Karpas-422 (cell line): ENCODE measurements at regions not wholly inside any gene's neighbourhood (a gene's known extent, or its start where the extent isn't known, plus 50 kb on each side); places are given as distances from the start of the nearest gene placed in this dataset.

ENCODE experiments used
- DNase-seq: peaks from one replicate; pipeline ENCODE4 v3.0.0-alpha.2; 2015
- H2AFZ ChIP-seq: fragments of 200-600 bp; sonication (generic); 2 replicates; pipeline ENCODE4 v1.6.1; 2014; ENCODE audit warnings: antibody characterized with exemption, low read length, mixed read lengths
- H3K27ac ChIP-seq: fragments of 200-600 bp; sonication (generic); 2 replicates; pipeline ENCODE4 v1.5.1; 2014; ENCODE audit warnings: mild to moderate bottlenecking, low read length, moderate library complexity
- H3K27me3 ChIP-seq: fragments of 200-600 bp; sonication (generic); 2 replicates; pipeline ENCODE4 v1.6.1; 2014; ENCODE audit warnings: low read length, mixed read lengths
- H3K36me3 ChIP-seq: fragments of 200-600 bp; sonication (generic); 2 replicates; pipeline ENCODE4 v1.6.1; 2014; ENCODE audit warnings: low read length, mixed read lengths; ENCODE audit not compliant: insufficient read depth
- H3K4me1 ChIP-seq: fragments of 200-600 bp; sonication (generic); 2 replicates; pipeline ENCODE4 v1.6.1; 2014; ENCODE audit warnings: mild to moderate bottlenecking, low read length, mixed read lengths
- H3K4me2 ChIP-seq: fragments of 200-600 bp; sonication (generic); 2 replicates; pipeline ENCODE4 v1.6.1; 2014; ENCODE audit warnings: low read length, low read depth, mild to moderate bottlenecking; ENCODE audit not compliant: poor library complexity, severe bottlenecking
- H3K4me3 ChIP-seq: fragments of 200-600 bp; sonication (generic); 2 replicates; pipeline ENCODE4 v1.5.1; 2014; ENCODE audit warnings: mild to moderate bottlenecking, antibody characterized with exemption, low read length, mixed read lengths
- H3K79me2 ChIP-seq: fragments of 200-600 bp; sonication (generic); 2 replicates; pipeline ENCODE4 v1.6.1; 2014; ENCODE audit warnings: mild to moderate bottlenecking, low read length, mixed read lengths
- H3K9ac ChIP-seq: fragments of 200-600 bp; sonication (generic); 2 replicates; pipeline ENCODE4 v1.6.0; 2014; ENCODE audit warnings: low read length
- H3K9me2 ChIP-seq: fragments of 200-600 bp; sonication (generic), shearing (Covaris generic); replicated peaks from 2 replicates; pipeline ENCODE4 v1.6.0; 2014; ENCODE audit warnings: mild to moderate bottlenecking, low read length, moderate library complexity; ENCODE audit not compliant: insufficient read depth
- H3K9me3 ChIP-seq: fragments of 300-700, 200-600 bp; sonication (generic); 2 replicates; pipeline ENCODE4 v1.6.1; 2014; ENCODE audit warnings: low read length, mixed read lengths
- H4K20me1 ChIP-seq: fragments of 200-600 bp; sonication (generic); 2 replicates; pipeline ENCODE4 v1.6.1; 2014; ENCODE audit warnings: mild to moderate bottlenecking, antibody characterized with exemption, low read length, low read depth; ENCODE audit not compliant: insufficient read depth

GRCh38 chr18:65359479-65359878 lies 391.3 kb upstream of the CDH7 start:
- Histone ChIP-seq H3K36me3 (no peaks in the 10 kb centered on the region), H4K20me1 (no peaks in the 10 kb centered on the region), H3K4me2 (no peak overlapping the region), H3K27ac (no peak overlapping the region), H3K4me1 (no peaks in the 10 kb centered on the region), H3K9ac (no peak overlapping the region), H3K27me3 (no peaks in the 10 kb centered on the region), H3K9me3 (peaks cover 52% of the 10 kb centered on the region), H2AFZ (no peak overlapping the region), H3K4me3 (no peak overlapping the region), H3K9me2 (no peaks in the 10 kb centered on the region), H3K79me2 (no peaks in the 10 kb centered on the region)
- no peak for DNase-seq

- no peak for DNase-seq
- Histone ChIP-seq H3K27me3 (no peaks in the 10 kb centered on the region), H3K4me3 (no peak overlapping the region), H2AFZ (no peak overlapping the region), H3K9ac (no peak overlapping the region), H3K9me2 (no peaks in the 10 kb centered on the region), H4K20me1 (no peaks in the 10 kb centered on the region), H3K4me1 (no peaks in the 10 kb centered on the region), H3K4me2 (no peak overlapping the region), H3K9me3 (peaks cover 47% of the 10 kb centered on the region), H3K36me3 (no peaks in the 10 kb centered on the region), H3K27ac (no peak overlapping the region), H3K79me2 (no peaks in the 10 kb centered on the region)
Observed at GRCh38 chr18:65358306-65358705, 392.5 kb upstream of the CDH7 start.

GRCh38 chr18:65352186-65352585 lies 398.6 kb upstream of the CDH7 start:
- H3K9ac ChIP-seq: no peak overlapping the region
- H3K27me3 ChIP-seq: no peaks in the 10 kb centered on the region
- H2AFZ ChIP-seq: no peak overlapping the region
- H3K79me2 ChIP-seq: no peaks in the 10 kb centered on the region
- H3K27ac ChIP-seq: no peak overlapping the region
- no peak for DNase-seq
- H3K4me2 ChIP-seq: no peak overlapping the region
- H3K9me2 ChIP-seq: no peaks in the 10 kb centered on the region
- H4K20me1 ChIP-seq: no peaks in the 10 kb centered on the region
- H3K9me3 ChIP-seq: peaks cover 32% of the 10 kb centered on the region
- H3K4me1 ChIP-seq: no peaks in the 10 kb centered on the region
- H3K4me3 ChIP-seq: no peak overlapping the region
- no peaks in the 10 kb centered on the region for H3K36me3 ChIP-seq

- no peak for DNase-seq
- no peaks in the 10 kb centered on the region for H3K4me1 ChIP-seq
- no peak overlapping the region for H3K27ac ChIP-seq
- H3K4me2 ChIP-seq: no peak overlapping the region
- H3K4me3 ChIP-seq: no peak overlapping the region
- H3K9ac ChIP-seq: no peak overlapping the region
- no peaks in the 10 kb centered on the region for H3K36me3 ChIP-seq
- H2AFZ ChIP-seq: no peak overlapping the region
- H3K9me3 ChIP-seq: peaks cover 25% of the 10 kb centered on the region
- no peaks in the 10 kb centered on the region for H4K20me1 ChIP-seq
- H3K9me2 ChIP-seq: no peaks in the 10 kb centered on the region
- H3K79me2 ChIP-seq: no peaks in the 10 kb centered on the region
- H3K27me3 ChIP-seq: no peaks in the 10 kb centered on the region
Observed at GRCh38 chr18:65349635-65350034, 401.2 kb upstream of the CDH7 start.

- Histone ChIP-seq H3K4me3 (no peak overlapping the region), H3K9me2 (no peaks in the 10 kb centered on the region), H3K4me2 (no peak overlapping the region), H3K4me1 (no peaks in the 10 kb centered on the region), H3K27me3 (no peaks in the 10 kb centered on the region), H3K27ac (no peak overlapping the region), H2AFZ (no peak overlapping the region), H3K9me3 (peaks cover 37% of the 10 kb centered on the region), H3K79me2 (no peaks in the 10 kb centered on the region), H4K20me1 (no peaks in the 10 kb centered on the region), H3K9ac (no peak overlapping the region), H3K36me3 (no peaks in the 10 kb centered on the region)
- no peak for DNase-seq
Observed at GRCh38 chr18:65347446-65347845, 403.4 kb upstream of the CDH7 start.

- Histone ChIP-seq H3K9me2 (no peaks in the 10 kb centered on the region), H3K79me2 (no peaks in the 10 kb centered on the region), H3K9me3 (peaks cover 38% of the 10 kb centered on the region), H3K9ac (no peak overlapping the region), H3K27ac (no peak overlapping the region), H3K4me3 (no peak overlapping the region), H3K4me1 (no peaks in the 10 kb centered on the region), H2AFZ (no peak overlapping the region), H4K20me1 (no peaks in the 10 kb centered on the region), H3K36me3 (no peaks in the 10 kb centered on the region), H3K27me3 (no peaks in the 10 kb centered on the region), H3K4me2 (no peak overlapping the region)
- DNase-seq: no peak
Observed at GRCh38 chr18:65346086-65346485, 404.7 kb upstream of the CDH7 start.

GRCh38 chr18:65343571-65343970 lies 407.2 kb upstream of the CDH7 start:
- H3K4me2 ChIP-seq: no peak overlapping the region
- no peaks in the 10 kb centered on the region for H3K4me1 ChIP-seq
- no peak overlapping the region for H3K4me3 ChIP-seq
- no peak overlapping the region for H3K27ac ChIP-seq
- no peak overlapping the region for H3K9ac ChIP-seq
- H4K20me1 ChIP-seq: no peaks in the 10 kb centered on the region
- H3K36me3 ChIP-seq: no peaks in the 10 kb centered on the region
- H3K9me3 ChIP-seq: peaks cover 53% of the 10 kb centered on the region
- no peak for DNase-seq
- H3K9me2 ChIP-seq: no peaks in the 10 kb centered on the region
- H2AFZ ChIP-seq: no peak overlapping the region
- H3K27me3 ChIP-seq: no peaks in the 10 kb centered on the region
- no peaks in the 10 kb centered on the region for H3K79me2 ChIP-seq

GRCh38 chr18:65336411-65336810 lies 414.4 kb upstream of the CDH7 start:
- Histone ChIP-seq H3K9me3 (peaks cover 73% of the 10 kb centered on the region), H3K27me3 (no peaks in the 10 kb centered on the region)

GRCh38 chr18:65329010-65329409 lies 421.8 kb upstream of the CDH7 start:
- H3K4me1 ChIP-seq: no peaks in the 10 kb centered on the region
- H3K9me2 ChIP-seq: no peaks in the 10 kb centered on the region
- H4K20me1 ChIP-seq: no peaks in the 10 kb centered on the region
- H2AFZ ChIP-seq: no peak overlapping the region
- H3K9ac ChIP-seq: no peak overlapping the region
- H3K27ac ChIP-seq: no peak overlapping the region
- no peak overlapping the region for H3K4me2 ChIP-seq
- no peaks in the 10 kb centered on the region for H3K36me3 ChIP-seq
- no peak for DNase-seq
- peaks cover 67% of the 10 kb centered on the region for H3K9me3 ChIP-seq
- no peak overlapping the region for H3K4me3 ChIP-seq
- H3K27me3 ChIP-seq: no peaks in the 10 kb centered on the region
- H3K79me2 ChIP-seq: no peaks in the 10 kb centered on the region

More at GRCh38 chr18:65336411-65336810, 414.4 kb upstream of the CDH7 start:
- no peaks in the 10 kb centered on the region for H3K36me3 ChIP-seq
- no peak overlapping the region for H2AFZ ChIP-seq
- no peaks in the 10 kb centered on the region for H3K9me2 ChIP-seq
- H3K79me2 ChIP-seq: no peaks in the 10 kb centered on the region
- H3K4me3 ChIP-seq: no peak overlapping the region
- no peak overlapping the region for H3K4me2 ChIP-seq
- no peaks in the 10 kb centered on the region for H4K20me1 ChIP-seq
- no peak overlapping the region for H3K27ac ChIP-seq
- no peak overlapping the region for H3K9ac ChIP-seq
- no peaks in the 10 kb centered on the region for H3K4me1 ChIP-seq
- DNase-seq: no peak
